Activated T-cell treated with anti-CD3 and anti-CD28 coated beads, Interleukin-2, amount 50 U/mL, for 4 hours (primary cell): ENCODE measurements at regions not wholly inside any gene's neighbourhood (a gene's known extent, or its start where the extent isn't known, plus 50 kb on each side); places are given as distances from the start of the nearest gene placed in this dataset.
A peak's percentile ranks its signal among the peaks of the same experiment; 100 is the strongest.

Experiments used
- ATAC-seq, 2 donors: fragments of 200-7000 bp; cut with Tn5 transposase; one replicate each; pipeline ENCODE4 v1.10.0; 2021
- DNase-seq: peaks from one replicate; pipeline ENCODE4 v3.0.0-alpha.2; 2020
- H3K27me3 Mint-ChIP-seq: one replicate; pipeline ENCODE4 v1.8.0; 2021; ENCODE audit warnings: low read depth, mixed read lengths
- H3K36me3 Mint-ChIP-seq: one replicate; pipeline ENCODE4 v1.8.0; 2022; ENCODE audit warnings: mixed read lengths; ENCODE audit not compliant: insufficient read depth
- H3K4me1 Mint-ChIP-seq: one replicate; pipeline ENCODE4 v1.8.0; 2021; ENCODE audit warnings: low read depth, mixed read lengths
- H3K4me3 Mint-ChIP-seq: one replicate; pipeline ENCODE4 v1.8.0; 2021; ENCODE audit warnings: mild to moderate bottlenecking, moderate library complexity, mixed read lengths
- H3K9me3 Mint-ChIP-seq: one replicate; pipeline ENCODE4 v1.8.0; 2021; ENCODE audit warnings: mixed read lengths

- Mint-ChIP-seq H3K9me3 (no peaks in the 10 kb centered on the region), H3K4me1 (peaks cover 8% of the 10 kb centered on the region), H3K27me3 (peaks cover 11% of the 10 kb centered on the region), H3K36me3 (no peaks in the 10 kb centered on the region), H3K4me3 (no peak overlapping the region)
- DNase-seq (no peak), ATAC-seq (no peak)
These were observed 141.6 kb upstream of the XYLT1 start for GRCh38 chr16:17612336-17612735.

GRCh38 chr16:17607609-17608008 lies 136.8 kb upstream of the XYLT1 start:
- peaks cover 13% of the 10 kb centered on the region for H3K27me3 Mint-ChIP-seq
- no peaks in the 10 kb centered on the region for H3K9me3 Mint-ChIP-seq
- no peak overlapping the region for H3K4me3 Mint-ChIP-seq
- ATAC-seq = no peak
- no peaks in the 10 kb centered on the region for H3K36me3 Mint-ChIP-seq
- H3K4me1 Mint-ChIP-seq = peaks cover 16% of the 10 kb centered on the region
- DNase-seq = no peak

GRCh38 chr16:17607075-17607509 lies 136.3 kb upstream of the XYLT1 start:
- peaks cover 16% of the 10 kb centered on the region for H3K4me1 Mint-ChIP-seq
- H3K9me3 Mint-ChIP-seq = no peaks in the 10 kb centered on the region
- DNase-seq (no peak), ATAC-seq (no peak)
- H3K4me3 Mint-ChIP-seq = no peak overlapping the region
- H3K27me3 Mint-ChIP-seq = peaks cover 13% of the 10 kb centered on the region
- no peaks in the 10 kb centered on the region for H3K36me3 Mint-ChIP-seq

GRCh38 chr16:17606460-17606859 lies 135.7 kb upstream of the XYLT1 start:
- Mint-ChIP-seq H3K36me3 (no peaks in the 10 kb centered on the region), H3K9me3 (no peaks in the 10 kb centered on the region), H3K4me3 (no peak overlapping the region), H3K4me1 (peaks cover 16% of the 10 kb centered on the region), H3K27me3 (peaks cover 15% of the 10 kb centered on the region)
- ATAC-seq = no peak
- no peak for DNase-seq

GRCh38 chr16:17605784-17606183 lies 135.0 kb upstream of the XYLT1 start:
- Mint-ChIP-seq H3K36me3 (no peaks in the 10 kb centered on the region), H3K4me3 (no peak overlapping the region), H3K27me3 (peaks cover 9% of the 10 kb centered on the region), H3K9me3 (no peaks in the 10 kb centered on the region), H3K4me1 (peaks cover 16% of the 10 kb centered on the region)
- DNase-seq (no peak), ATAC-seq (no peak)

- Mint-ChIP-seq H3K36me3 (no peaks in the 10 kb centered on the region), H3K4me1 (peaks cover 16% of the 10 kb centered on the region), H3K27me3 (peaks cover 9% of the 10 kb centered on the region), H3K4me3 (no peak overlapping the region), H3K9me3 (peaks cover 3% of the 10 kb centered on the region)
- ATAC-seq (no peak), DNase-seq (no peak)
These were observed 132.9 kb upstream of the XYLT1 start for GRCh38 chr16:17603626-17604025.

GRCh38 chr16:17602678-17603077 lies 131.9 kb upstream of the XYLT1 start:
- Mint-ChIP-seq H3K9me3 (peaks cover 12% of the 10 kb centered on the region), H3K4me3 (no peak overlapping the region), H3K4me1 (peaks cover 11% of the 10 kb centered on the region), H3K27me3 (peaks cover 5% of the 10 kb centered on the region), H3K36me3 (no peaks in the 10 kb centered on the region)
- DNase-seq (no peak), ATAC-seq (no peak)

- no peak overlapping the region for H3K4me3 Mint-ChIP-seq
- H3K36me3 Mint-ChIP-seq = no peaks in the 10 kb centered on the region
- H3K9me3 Mint-ChIP-seq = peaks cover 12% of the 10 kb centered on the region
- no peaks in the 10 kb centered on the region for H3K4me1 Mint-ChIP-seq
- peaks cover 5% of the 10 kb centered on the region for H3K27me3 Mint-ChIP-seq
- ATAC-seq = no peak
- DNase-seq = no peak
These were observed 128.2 kb upstream of the XYLT1 start for GRCh38 chr16:17598968-17599367.

- Mint-ChIP-seq H3K4me3 (peak overlapping the region; percentile 7), H3K4me1 (peaks cover 1% of the 10 kb centered on the region), H3K36me3 (peaks cover 2% of the 10 kb centered on the region), H3K9me3 (peaks cover 6% of the 10 kb centered on the region), H3K27me3 (peaks cover 6% of the 10 kb centered on the region)
- DNase-seq = no peak
- peak in 1 of 2 donors; percentile 39 for ATAC-seq
These were observed 121.1 kb upstream of the XYLT1 start for GRCh38 chr16:17591655-17592405.

- H3K4me1 Mint-ChIP-seq = peaks cover 1% of the 10 kb centered on the region
- DNase-seq (peak; percentile 29), ATAC-seq (peak; percentile 81 to 86)
- H3K9me3 Mint-ChIP-seq = peaks cover 6% of the 10 kb centered on the region
- H3K36me3 Mint-ChIP-seq = peaks cover 2% of the 10 kb centered on the region
- peaks cover 6% of the 10 kb centered on the region for H3K27me3 Mint-ChIP-seq
- peak overlapping the region; percentile 7 for H3K4me3 Mint-ChIP-seq
These were observed 120.2 kb upstream of the XYLT1 start for GRCh38 chr16:17590711-17591654.

GRCh38 chr16:17589898-17590297 lies 119.1 kb upstream of the XYLT1 start:
- no peak for ATAC-seq
- peaks cover 4% of the 10 kb centered on the region for H3K27me3 Mint-ChIP-seq
- peaks cover 1% of the 10 kb centered on the region for H3K4me1 Mint-ChIP-seq
- peaks cover 12% of the 10 kb centered on the region for H3K9me3 Mint-ChIP-seq
- DNase-seq = no peak
- H3K36me3 Mint-ChIP-seq = peaks cover 2% of the 10 kb centered on the region
- H3K4me3 Mint-ChIP-seq = no peak overlapping the region

- Mint-ChIP-seq H3K36me3 (peaks cover 2% of the 10 kb centered on the region), H3K4me1 (no peaks in the 10 kb centered on the region), H3K9me3 (peaks cover 16% of the 10 kb centered on the region), H3K27me3 (peaks cover 4% of the 10 kb centered on the region), H3K4me3 (no peak overlapping the region)
- no peak for DNase-seq
- no peak for ATAC-seq
These were observed 114.8 kb upstream of the XYLT1 start for GRCh38 chr16:17585449-17586074.

- H3K27me3 Mint-ChIP-seq = no peaks in the 10 kb centered on the region
- H3K4me1 Mint-ChIP-seq = peaks cover 3% of the 10 kb centered on the region
- peak; percentile 44 for DNase-seq
- peaks cover 4% of the 10 kb centered on the region for H3K9me3 Mint-ChIP-seq
- no peak overlapping the region for H3K4me3 Mint-ChIP-seq
- ATAC-seq = peak; percentile 60 to 77
- no peaks in the 10 kb centered on the region for H3K36me3 Mint-ChIP-seq
These were observed 108.5 kb upstream of the XYLT1 start for GRCh38 chr16:17578981-17579874.
